Activated CD8-positive, alpha-beta T cell treated with anti-CD3 and anti-CD28 coated beads for 36 hours (primary cell): ENCODE measurements at regions not wholly inside any gene's neighbourhood (a gene's known extent, or its start where the extent isn't known, plus 50 kb on each side); places are given as distances from the start of the nearest gene placed in this dataset.
"Not testable (repeated sequence)": the region's sequence is repeated elsewhere in the genome, so short reads cannot be mapped to it uniquely, and the experiment has no call there.

Experiments
- ATAC-seq: fragments of 200-7000 bp; cut with Tn5 transposase; one replicate; pipeline ENCODE4 v1.10.0; 2021; ENCODE audit warnings: mild to moderate bottlenecking, moderate library complexity
- CTCF ChIA-PET: fragments of 350-600 bp; sonication (Branson Sonifier 250); formaldehyde crosslinking; loops from one replicate; lab custom pipeline; 2021; ENCODE audit warnings: antibody characterized with exemption; lab: Charles Lee
- POLR2A ChIA-PET: fragments of 350-600 bp; sonication (Branson Sonifier 250); formaldehyde crosslinking; loops from one replicate; lab custom pipeline; 2021; ENCODE audit warnings: antibody characterized with exemption; lab: Charles Lee
- DNase-seq: peaks from one replicate; pipeline ENCODE4 v3.0.0-alpha.2; 2020
- H3K27ac Mint-ChIP-seq: one replicate; pipeline ENCODE4 v1.8.0; 2021; ENCODE audit warnings: mild to moderate bottlenecking, mixed read lengths
- H3K27me3 Mint-ChIP-seq: one replicate; pipeline ENCODE4 v1.8.0; 2021; ENCODE audit warnings: mixed read lengths
- H3K36me3 Mint-ChIP-seq: one replicate; pipeline ENCODE4 v1.8.0; 2021; ENCODE audit warnings: low read depth, mixed read lengths
- H3K4me1 Mint-ChIP-seq: one replicate; pipeline ENCODE4 v1.8.0; 2021; ENCODE audit warnings: low read depth, mixed read lengths
- H3K4me3 Mint-ChIP-seq: one replicate; pipeline ENCODE4 v1.8.0; 2021; ENCODE audit warnings: mild to moderate bottlenecking, moderate library complexity, mixed read lengths
- H3K9me3 Mint-ChIP-seq: one replicate; pipeline ENCODE4 v1.8.0; 2021; ENCODE audit warnings: mixed read lengths
- CTCF ChIP-seq: fragments of 200-600 bp; IDR thresholded peaks from one replicate; pipeline ENCODE4 v1.8.0; 2022; ENCODE audit warnings: antibody characterized with exemption, mild to moderate bottlenecking
- intact Hi-C: fragments of 100-400 bp; cut with micrococcal nuclease; formaldehyde crosslinking; loops from one replicate; pipeline ENCODE4 v1.10.0; 2022

GRCh38 chr2:215826838-215827441 lies 186.4 kb downstream of the MREG start:
- Mint-ChIP-seq H3K4me3 (no peak overlapping the region), H3K9me3 (no peaks in the 10 kb centered on the region), H3K27ac (no peak overlapping the region), H3K36me3 (no peaks in the 10 kb centered on the region), H3K27me3 (peaks cover 2% of the 10 kb centered on the region), H3K4me1 (no peaks in the 10 kb centered on the region)
- DNase-seq (no peak), ATAC-seq (no peak)
- ChIA-PET POLR2A (no interaction called here), CTCF (interaction anchor here (1.3 to 1.9 kb wide), 3 partner anchors 10 to 103 kb away, joined by 4 to 5 read pairs (median 4); no protein-coding TSS in a partner anchor)
- intact Hi-C loops = loop anchor here (10.0 kb wide), 1 partner anchor 372 kb away; no protein-coding TSS in a partner anchor
- TF ChIP-seq CTCF = no peak

GRCh38 chr2:215826376-215826775 lies 187.0 kb downstream of the MREG start:
- intact Hi-C loops = loop anchor here (10.0 kb wide), 1 partner anchor 372 kb away; no protein-coding TSS in a partner anchor
- Mint-ChIP-seq H3K27ac (no peak overlapping the region), H3K4me1 (no peaks in the 10 kb centered on the region), H3K9me3 (no peaks in the 10 kb centered on the region), H3K4me3 (no peak overlapping the region), H3K27me3 (peaks cover 2% of the 10 kb centered on the region), H3K36me3 (no peaks in the 10 kb centered on the region)
- CTCF ChIA-PET = no interaction called here
- TF ChIP-seq CTCF = no peak
- POLR2A ChIA-PET = no interaction called here
- no peak for ATAC-seq
- DNase-seq = no peak

- Mint-ChIP-seq H3K4me1 (no peaks in the 10 kb centered on the region), H3K9me3 (no peaks in the 10 kb centered on the region), H3K4me3 (no peak overlapping the region), H3K36me3 (no peaks in the 10 kb centered on the region), H3K27ac (no peak overlapping the region), H3K27me3 (peaks cover 6% of the 10 kb centered on the region)
- POLR2A ChIA-PET = interaction anchor here (0.6 kb wide), 1 partner anchor 512 kb away, joined by 3 read pairs; no protein-coding TSS in a partner anchor
- ATAC-seq (no peak), DNase-seq (no peak)
- no peak for TF ChIP-seq CTCF
- intact Hi-C loops = loop anchor here (10.0 kb wide), 1 partner anchor 371 kb away; no protein-coding TSS in a partner anchor
- CTCF ChIA-PET = no interaction called here
Measured at GRCh38 chr2:215825707-215826106, 187.6 kb downstream of the MREG start.

GRCh38 chr2:215821298-215821697 lies 192.1 kb downstream of the MREG start:
- H3K9me3 Mint-ChIP-seq, CTCF ChIA-PET, POLR2A ChIA-PET: not testable (repeated sequence)

GRCh38 chr2:215819713-215820112 lies 193.6 kb downstream of the MREG start:
- intact Hi-C loops = loop anchor here (10.0 kb wide), 1 partner anchor 365 kb away; no protein-coding TSS in a partner anchor
- H3K36me3 Mint-ChIP-seq, ATAC-seq, H3K9me3 Mint-ChIP-seq, POLR2A ChIA-PET, DNase-seq, H3K4me1 Mint-ChIP-seq, H3K27ac Mint-ChIP-seq, H3K4me3 Mint-ChIP-seq, CTCF ChIA-PET: not testable (repeated sequence)
- peaks cover 12% of the 10 kb centered on the region for H3K27me3 Mint-ChIP-seq

More at GRCh38 chr2:215821298-215821697, 192.1 kb downstream of the MREG start:
- H3K4me3 Mint-ChIP-seq, DNase-seq, ATAC-seq, H3K27ac Mint-ChIP-seq, H3K36me3 Mint-ChIP-seq, H3K4me1 Mint-ChIP-seq: not testable (repeated sequence)
- peaks cover 13% of the 10 kb centered on the region for H3K27me3 Mint-ChIP-seq
- intact Hi-C loops = loop anchor here (10.0 kb wide), 1 partner anchor 366 kb away; no protein-coding TSS in a partner anchor

- Mint-ChIP-seq H3K36me3 (no peaks in the 10 kb centered on the region), H3K9me3 (peaks cover 3% of the 10 kb centered on the region), H3K27me3 (peaks cover 12% of the 10 kb centered on the region), H3K4me1 (peaks cover 2% of the 10 kb centered on the region), H3K4me3 (no peak overlapping the region), H3K27ac (no peak overlapping the region)
- intact Hi-C loops = no loop called here
- DNase-seq (no peak), ATAC-seq (no peak)
- TF ChIP-seq CTCF = no peak
- ChIA-PET POLR2A (no interaction called here), CTCF (no interaction called here)
Measured at GRCh38 chr2:215817046-215817445, 196.3 kb downstream of the MREG start.
